Stimulated activated CD4-positive, alpha-beta T cell treated with anti-CD3 and anti-CD28 coated beads, Interleukin-4, amount 100 ng/mL, for 48 hours (primary cell): ENCODE measurements at regions not wholly inside any gene's neighbourhood (a gene's known extent, or its start where the extent isn't known, plus 50 kb on each side); places are given as distances from the start of the nearest gene placed in this dataset.
"Not testable (repeated sequence)": the region's sequence is repeated elsewhere in the genome, so short reads cannot be mapped to it uniquely, and the experiment has no call there.

Experiments used
- DNase-seq, 2 donors: peaks; one replicate each; pipeline ENCODE4 v3.0.0-alpha.2; 2020; ENCODE audit warnings: low read depth in 2 of 2

- no peak for DNase-seq
These were observed 151.1 kb upstream of the ANKRD55 start for GRCh38 chr5:56384186-56384585.

- no peak for DNase-seq
These were observed 150.6 kb upstream of the ANKRD55 start for GRCh38 chr5:56383761-56384160.

DNA sequence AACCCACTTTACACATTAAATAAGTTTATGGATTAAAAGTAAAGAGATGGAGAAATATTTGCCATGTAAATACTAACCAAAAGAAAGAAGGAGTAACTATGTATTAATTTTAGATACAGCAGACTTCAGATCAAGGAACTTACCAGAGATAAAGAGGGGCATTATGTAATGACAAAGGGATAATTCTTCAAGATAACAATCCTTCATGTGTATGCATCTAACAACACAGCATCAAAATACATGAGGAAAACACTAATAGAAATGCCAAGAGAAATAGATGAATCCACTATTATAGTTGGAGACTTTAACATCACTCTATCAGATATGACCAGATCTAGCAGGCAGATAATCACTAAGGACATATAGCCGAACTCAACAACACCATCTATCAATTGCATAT is 149.8 kb upstream of the ANKRD55 start:
- no peak for DNase-seq

GRCh38 chr5:56377573-56377972 is 144.4 kb upstream of the ANKRD55 start:
- DNase-seq = no peak

DNA sequence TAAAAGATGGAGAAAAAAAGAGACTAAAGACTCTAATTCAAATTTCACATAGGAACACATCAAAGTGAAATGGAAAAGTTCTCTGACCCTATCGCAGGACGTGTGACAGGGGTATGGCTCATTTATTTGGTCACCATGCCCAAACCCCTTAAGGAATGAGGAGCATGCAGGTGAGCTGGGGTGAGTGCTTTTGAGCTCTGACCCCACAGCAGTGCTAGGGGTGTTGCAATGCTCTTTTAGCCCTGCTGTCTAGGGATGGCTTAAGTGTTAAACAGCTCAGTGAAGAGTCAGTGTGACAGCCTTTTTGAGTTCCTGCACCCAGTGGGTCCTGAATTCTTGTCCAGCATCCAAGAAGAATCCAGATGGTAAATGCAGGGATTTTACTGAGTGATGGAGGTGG is 143.0 kb upstream of the ANKRD55 start:
- no peak for DNase-seq

DNA sequence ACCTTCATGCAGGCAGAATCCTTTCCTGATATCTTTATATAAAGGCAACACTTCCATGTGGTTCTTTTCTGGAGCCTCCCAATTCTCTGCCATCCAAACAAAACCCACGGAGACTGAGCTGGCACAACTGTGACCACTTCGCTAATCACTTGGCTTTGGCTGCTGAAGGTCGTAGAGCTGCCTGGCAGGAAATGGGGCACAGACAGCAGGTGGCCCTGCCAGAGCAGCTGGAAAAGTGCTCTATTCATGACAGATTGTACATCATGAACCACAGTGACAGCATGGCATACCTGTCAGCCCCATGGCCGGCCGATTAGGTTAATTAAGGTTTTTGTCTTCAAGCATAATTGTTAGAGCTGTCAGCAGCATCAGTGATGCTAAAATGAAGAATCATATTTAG is 141.9 kb upstream of the ANKRD55 start:
- no peak for DNase-seq

- not testable (repeated sequence) for DNase-seq
These were observed 139.4 kb upstream of the ANKRD55 start for GRCh38 chr5:56372491-56372890.

DNA sequence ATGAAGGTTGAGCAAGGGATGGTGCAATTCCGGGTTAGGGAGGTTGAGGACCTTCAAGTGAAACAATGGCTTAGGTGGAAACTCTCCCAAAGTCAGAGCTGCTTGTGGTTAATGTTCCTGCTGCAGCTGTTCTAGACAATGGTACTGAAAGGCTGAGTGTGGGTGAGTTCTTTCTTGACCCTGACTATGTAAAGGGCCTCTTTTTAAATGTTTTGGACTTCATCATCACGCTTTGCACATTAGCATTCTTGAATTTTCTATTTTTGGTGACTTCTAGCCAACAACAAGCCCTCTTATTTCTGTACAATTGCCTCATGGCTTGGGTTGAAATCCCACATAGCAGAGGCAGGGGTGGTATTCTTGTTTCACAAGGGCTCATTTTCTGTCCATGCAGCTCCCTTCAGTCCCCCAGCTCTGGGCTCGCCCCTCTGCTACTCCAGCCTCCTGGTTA is 136.3 kb upstream of the ANKRD55 start:
- no peak for DNase-seq

DNA sequence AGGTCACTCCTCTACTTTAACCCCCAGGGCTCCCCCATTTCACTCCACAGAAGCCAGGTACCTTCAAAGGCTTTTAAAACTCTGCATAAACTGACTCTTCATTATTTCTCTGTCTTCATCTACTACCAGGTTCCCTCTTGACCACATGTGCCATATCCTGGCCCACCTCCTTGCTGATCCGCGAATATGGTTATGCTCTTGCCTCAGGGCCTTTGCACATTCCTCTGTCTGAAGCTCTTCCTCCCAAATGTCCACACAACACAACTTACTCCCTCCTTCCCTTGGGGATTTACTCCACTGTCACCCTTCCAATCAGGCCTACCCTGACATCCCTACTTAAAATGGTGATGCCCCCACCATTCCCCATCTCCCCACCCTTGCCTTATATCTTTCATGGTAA is 134.6 kb upstream of the ANKRD55 start:
- no peak for DNase-seq

- no peak for DNase-seq
These were observed 133.9 kb upstream of the ANKRD55 start for GRCh38 chr5:56366986-56367385.

DNA sequence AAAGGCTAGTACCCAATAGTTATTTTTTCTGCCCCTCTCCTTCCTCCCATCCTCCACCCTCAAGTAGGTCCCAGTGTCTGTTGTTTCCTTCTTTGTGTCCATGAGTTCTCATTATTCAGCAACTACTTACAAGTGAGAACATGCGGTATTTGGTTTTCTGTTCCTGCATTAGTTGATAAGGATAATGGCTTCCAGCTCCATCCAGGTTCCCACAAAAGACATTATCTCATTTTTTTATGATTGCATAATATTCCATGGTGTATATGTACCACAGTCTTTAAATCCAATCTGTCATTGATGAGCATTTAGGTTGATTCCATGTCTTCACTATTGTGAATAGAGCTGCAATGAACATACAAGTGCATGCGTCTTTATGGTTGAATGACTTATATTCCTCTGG is 128.3 kb upstream of the ANKRD55 start:
- no peak for DNase-seq

- DNase-seq = no peak
These were observed 127.7 kb upstream of the ANKRD55 start for GRCh38 chr5:56360816-56361215.

- no peak for DNase-seq
These were observed 126.9 kb upstream of the ANKRD55 start for GRCh38 chr5:56359809-56360685.

- DNase-seq = no peak
These were observed 125.9 kb upstream of the ANKRD55 start for GRCh38 chr5:56358703-56359681.

- no peak for DNase-seq
These were observed 124.9 kb upstream of the ANKRD55 start for GRCh38 chr5:56358046-56358445.

- no peak for DNase-seq
These were observed 124.3 kb upstream of the ANKRD55 start for GRCh38 chr5:56357426-56357825.

- DNase-seq = no peak
These were observed 123.7 kb upstream of the ANKRD55 start for GRCh38 chr5:56356836-56357160.

- DNase-seq = no peak
These were observed 123.1 kb upstream of the ANKRD55 start for GRCh38 chr5:56356121-56356835.

GRCh38 chr5:56354836-56355235 is 121.7 kb upstream of the ANKRD55 start:
- DNase-seq = no peak

DNA sequence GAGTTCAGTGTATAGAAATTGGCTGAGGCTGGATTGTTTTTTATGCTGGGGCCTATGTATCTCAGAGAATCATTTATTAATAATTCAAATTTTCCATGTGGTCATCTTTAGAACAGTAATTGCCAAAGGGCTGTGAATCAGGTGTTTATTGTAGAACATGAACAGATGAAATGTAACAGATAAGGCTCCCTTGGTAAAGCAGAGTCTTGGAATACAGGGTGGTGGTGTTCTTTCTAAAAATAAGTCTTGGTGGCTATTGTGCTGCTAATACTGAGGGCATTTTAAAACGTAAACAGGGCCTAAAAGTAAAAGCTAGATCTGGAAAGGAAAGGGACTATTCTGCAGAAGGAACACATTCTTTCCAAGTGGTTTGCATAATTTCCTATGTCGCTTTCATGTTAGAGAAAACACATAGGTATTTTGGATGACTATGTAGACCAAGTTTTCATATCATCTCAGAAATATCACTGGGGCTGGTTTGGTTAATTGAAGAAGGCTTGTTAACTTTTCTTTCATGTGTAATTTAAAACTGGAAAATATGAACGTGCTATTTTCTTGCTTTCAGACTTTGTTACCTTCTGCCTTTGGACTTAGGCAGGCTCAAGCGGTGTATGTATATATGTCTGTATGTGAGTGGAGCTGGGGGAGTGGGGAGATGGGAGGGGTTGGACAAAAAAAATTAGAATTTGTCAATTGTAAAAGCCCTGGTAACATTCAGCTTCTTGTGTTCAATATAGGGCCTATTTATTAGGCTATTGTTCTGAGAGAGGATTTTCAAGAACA is 119.9 kb upstream of the ANKRD55 start:
- no peak for DNase-seq

DNA sequence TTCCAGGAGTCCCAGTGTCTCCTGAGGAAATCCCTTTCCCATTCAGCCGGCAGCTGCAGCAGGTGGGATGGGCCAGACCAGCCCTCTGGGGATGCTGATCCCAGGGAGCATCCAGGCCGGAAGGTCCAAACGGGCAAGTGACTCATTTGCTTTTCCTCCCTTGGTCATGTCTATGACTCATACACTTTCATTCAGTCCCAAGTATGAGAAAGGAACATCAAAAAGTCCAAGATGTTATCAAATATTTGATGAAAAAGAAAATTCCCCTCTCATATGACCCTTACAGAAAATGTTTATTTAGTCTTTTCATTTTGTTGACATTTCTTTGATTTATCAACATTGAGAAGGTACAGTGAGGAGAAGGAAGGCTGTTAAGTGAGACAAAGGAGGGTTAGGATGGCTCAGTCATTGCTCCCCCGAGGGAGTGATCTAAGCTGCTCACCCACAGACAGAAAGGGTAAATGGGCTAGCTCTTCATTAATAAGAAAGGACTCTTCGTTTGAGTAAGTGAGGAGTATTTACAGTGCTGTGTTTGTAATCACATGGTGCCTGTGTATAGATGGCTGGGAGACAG is 117.6 kb upstream of the ANKRD55 start:
- DNase-seq = no peak
